D721Med (cell line): ENCODE measurements at regions not wholly inside any gene's neighbourhood (a gene's known extent, or its start where the extent isn't known, plus 50 kb on each side); places are given as distances from the start of the nearest gene placed in this dataset.
"Not testable (repeated sequence)": the region's sequence is repeated elsewhere in the genome, so short reads cannot be mapped to it uniquely, and the experiment has no call there.

Experiments used
- DNase-seq: peaks from one replicate; pipeline ENCODE4 v3.0.0; 2011; ENCODE audit warnings: low spot score; ENCODE audit not compliant: insufficient read length
- FAIRE-seq: peaks from 2 replicates; lab custom pipeline; 2011; peaks lifted over from hg19 to GRCh38; lab: Jason Lieb, UNC

DNA sequence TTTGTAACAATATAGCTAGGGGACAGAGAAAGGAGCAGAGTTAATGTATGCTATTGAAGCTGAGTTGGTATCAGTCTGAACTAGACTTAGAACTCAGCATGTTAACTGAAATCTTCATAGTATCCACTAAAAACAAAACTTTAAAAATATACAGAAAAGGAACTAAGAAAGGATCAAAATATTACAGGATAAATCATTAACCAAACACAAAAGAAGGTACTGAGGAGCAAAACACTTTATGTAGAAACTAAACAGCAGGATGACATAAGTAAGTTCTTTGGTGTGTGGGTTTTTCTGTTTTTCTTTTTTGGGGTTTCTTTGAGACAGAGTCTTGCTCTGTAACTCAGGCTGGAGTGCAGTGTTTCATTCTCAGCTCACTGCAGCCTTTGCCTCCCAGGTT is 55.1 kb upstream of the AGAP9 start:
- not testable (repeated sequence) for DNase-seq

More for the DNA sequence above, 55.1 kb upstream of the AGAP9 start:
- FAIRE-seq: not testable (repeated sequence)
